Heart left ventricle (tissue), 13 donors: ENCODE measurements at regions not wholly inside any gene's neighbourhood (a gene's known extent, or its start where the extent isn't known, plus 50 kb on each side); places are given as distances from the start of the nearest gene placed in this dataset.

Source experiments
- POLR2A ChIP-seq, 2 donors: fragments of 450-650 bp; IDR thresholded peaks; one replicate each; pipeline ENCODE4 v1.6.1; 2017; ENCODE audit warnings: antibody characterized with exemption in 2 of 2, mild to moderate bottlenecking in 2 of 2, moderate library complexity in 2 of 2
- TF ChIP-seq, protein P1 (sequence below), 12 donors: fragments of 200-600 bp; sonication (generic) in 4 of 12; IDR thresholded peaks; one replicate each; pipeline versions ENCODE4 v1.5.0 to v1.8.0; 2018 to 2022; ENCODE audit warnings: antibody characterized with exemption in 12 of 12, mild to moderate bottlenecking in 5 of 12
- donor health status: ischemic (EF 13 %, LVEDD 7.1; RV severe dilation, severe dysfunction).
- donor health status: DM: no; HTN: yes; CAD: no.
- donor health status: DM: no; HTN: no; CAD: no.
- donor health status: ischemic (EF 25% LVEDD 6.9; RV normal size, moderate dysfunction).
- donor health status: ischemic (EF 25% LVEDD 5.7; RV mildly dilated, moderate dysfunction).
- donor health status: ischemic (EF 35%, LVEDD 5.7; RV mildly dilated, moderate dysfunction).
- donor health status: nonischemic (EF 11% LVEDD 7.7; RV severe dilation, severe dysfunction).
- donor health status: DM: yes; HTN: yes; CAD: no.
- donor health status: PGD.
- donor health status: ischemic (EF 29% LVEDD 5.4; RV normal size, mild dysfunction).
- donor health status: nonischemic (EF 23%, LVEDD 6.1; RV moderate dilation, normal function).

DNA sequence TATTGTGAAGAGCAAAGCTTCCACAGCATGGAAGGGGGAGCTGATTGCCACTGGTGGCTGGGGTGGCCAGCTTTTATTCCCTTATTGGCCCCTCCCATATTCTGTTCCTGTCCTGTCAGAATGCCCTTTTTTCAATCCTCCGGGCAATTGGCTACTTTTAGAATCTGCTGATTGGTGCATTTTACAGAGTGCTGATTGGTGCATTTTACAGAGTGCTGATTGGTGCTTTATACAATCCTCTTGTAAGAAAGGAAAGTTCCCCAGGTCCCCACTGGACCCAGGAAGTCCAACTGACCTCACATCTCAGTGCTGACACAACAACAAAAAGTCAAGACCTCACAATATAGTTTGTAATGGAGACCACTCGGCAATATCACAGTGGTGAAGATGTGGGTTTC is 195.0 kb downstream of the SPATA31A6 start:
- TF ChIP-seq, protein P1, sequence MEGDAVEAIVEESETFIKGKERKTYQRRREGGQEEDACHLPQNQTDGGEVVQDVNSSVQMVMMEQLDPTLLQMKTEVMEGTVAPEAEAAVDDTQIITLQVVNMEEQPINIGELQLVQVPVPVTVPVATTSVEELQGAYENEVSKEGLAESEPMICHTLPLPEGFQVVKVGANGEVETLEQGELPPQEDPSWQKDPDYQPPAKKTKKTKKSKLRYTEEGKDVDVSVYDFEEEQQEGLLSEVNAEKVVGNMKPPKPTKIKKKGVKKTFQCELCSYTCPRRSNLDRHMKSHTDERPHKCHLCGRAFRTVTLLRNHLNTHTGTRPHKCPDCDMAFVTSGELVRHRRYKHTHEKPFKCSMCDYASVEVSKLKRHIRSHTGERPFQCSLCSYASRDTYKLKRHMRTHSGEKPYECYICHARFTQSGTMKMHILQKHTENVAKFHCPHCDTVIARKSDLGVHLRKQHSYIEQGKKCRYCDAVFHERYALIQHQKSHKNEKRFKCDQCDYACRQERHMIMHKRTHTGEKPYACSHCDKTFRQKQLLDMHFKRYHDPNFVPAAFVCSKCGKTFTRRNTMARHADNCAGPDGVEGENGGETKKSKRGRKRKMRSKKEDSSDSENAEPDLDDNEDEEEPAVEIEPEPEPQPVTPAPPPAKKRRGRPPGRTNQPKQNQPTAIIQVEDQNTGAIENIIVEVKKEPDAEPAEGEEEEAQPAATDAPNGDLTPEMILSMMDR (IDR thresholded peaks at IDR 0.05), result no peak
- TF ChIP-seq POLR2A (IDR thresholded peaks at IDR 0.05), result no peak
